ENCODE measurements at regions not wholly inside any gene's neighbourhood (a gene's known extent, or its start where the extent isn't known, plus 50 kb on each side); places are given as distances from the start of the nearest gene placed in this dataset.

- TF ChIP-seq POLR2A (IDR thresholded peaks at IDR 0.05; ENCODE audit: low read length) = no peak
- TF ChIP-seq GATA1 (IDR thresholded peaks at IDR 0.05; ENCODE audit: low read depth, low read length) = no peak
Measured at GRCh38 chr7:66296-66695, 126.1 kb upstream of the FAM20C start.
